OCI-LY3 (cell line): ENCODE measurements at regions not wholly inside any gene's neighbourhood (a gene's known extent, or its start where the extent isn't known, plus 50 kb on each side); places are given as distances from the start of the nearest gene placed in this dataset.

Source experiments
- CTCF ChIP-seq: fragments of 200-600, 300-600 bp; sonication (generic); IDR thresholded peaks from 2 replicates; pipeline ENCODE4 v1.5.1; 2014; ENCODE audit warnings: antibody characterized with exemption, low read length, low read depth
- EZH2phosphoT487 ChIP-seq: fragments of 200-600 bp; shearing (Covaris generic); IDR thresholded peaks from 2 replicates; pipeline ENCODE4 v1.6.1; 2018; ENCODE audit warnings: antibody characterized with exemption, mixed run types, low read depth

GRCh38 chr14:43043850-43044249 is 1437.2 kb downstream of the LRFN5 start:
- TF ChIP-seq CTCF (no peak), EZH2phosphoT487 (no peak)
